Suprapubic skin (tissue), 4 donors: ENCODE measurements at regions not wholly inside any gene's neighbourhood (a gene's known extent, or its start where the extent isn't known, plus 50 kb on each side); places are given as distances from the start of the nearest gene placed in this dataset.

Source experiments
- CTCF ChIP-seq, 2 donors: fragments of 200-600 bp in 1 of 2; fragments of 450-650 bp in 1 of 2; sonication (generic) in 1 of 2; IDR thresholded peaks; one replicate each; pipeline ENCODE4 v1.5.1; 2016 to 2019; ENCODE audit warnings: antibody characterized with exemption in 2 of 2, mild to moderate bottlenecking in 1 of 2, moderate library complexity in 1 of 2
- POLR2A ChIP-seq, 2 donors: fragments of 450-650 bp; IDR thresholded peaks; one replicate each; pipeline ENCODE4 v1.6.1; 2017; ENCODE audit warnings: antibody characterized with exemption in 2 of 2, mild to moderate bottlenecking in 2 of 2, moderate library complexity in 2 of 2
- POLR2AphosphoS5 ChIP-seq, 3 donors: sonication (generic); formaldehyde crosslinking; IDR thresholded peaks; one replicate each; pipeline ENCODE4 v1.6.1; 2017; ENCODE audit warnings: antibody characterized with exemption in 3 of 3

GRCh38 chr4:35252866-35253265 lies 991.4 kb downstream of the ARAP2 start:
- TF ChIP-seq CTCF (IDR thresholded peaks at IDR 0.05) (no peak), POLR2AphosphoS5 (IDR thresholded peaks at IDR 0.05) (no peak), POLR2A (IDR thresholded peaks at IDR 0.05) (no peak)
